Kidney (tissue), 13 donors: ENCODE measurements at regions not wholly inside any gene's neighbourhood (a gene's known extent, or its start where the extent isn't known, plus 50 kb on each side); places are given as distances from the start of the nearest gene placed in this dataset.
"Not testable (repeated sequence)": the region's sequence is repeated elsewhere in the genome, so short reads cannot be mapped to it uniquely, and the experiment has no call there.

ENCODE experiments used
- DNase-seq, 5 donors: peaks; one replicate each; pipeline ENCODE4 v3.0.0-alpha.2; 2013 to 2020
- FAIRE-seq: peaks from 2 replicates; lab custom pipeline; 2012; peaks lifted over from hg19 to GRCh38; lab: Jason Lieb, UNC
- H3K27ac ChIP-seq, 2 donors: one replicate each; pipeline ENCODE4 v1.7.0; 2013; ENCODE audit warnings: low read depth in 2 of 2, low read length in 2 of 2, inconsistent platforms in 1 of 2
- H3K27me3 ChIP-seq: one replicate; pipeline ENCODE4 v1.7.1; 2013; ENCODE audit warnings: low read length, inconsistent platforms; ENCODE audit not compliant: control insufficient read depth, insufficient read depth
- H3K36me3 ChIP-seq, 3 donors: one replicate each; pipeline versions ENCODE4 v1.7.0 to v1.7.1; 2013; ENCODE audit warnings: low read length in 3 of 3, control low read depth in 1 of 3, inconsistent platforms in 1 of 3; ENCODE audit not compliant: insufficient read depth in 3 of 3, control insufficient read depth in 2 of 3
- H3K4me1 ChIP-seq, 3 donors: one replicate each; pipeline versions ENCODE4 v1.7.0 to v1.7.1; 2013; ENCODE audit warnings: low read length in 3 of 3, inconsistent platforms in 1 of 3, low read depth in 1 of 3; ENCODE audit not compliant: control insufficient read depth in 2 of 3, insufficient read depth in 2 of 3
- H3K4me3 ChIP-seq, 3 donors: one replicate each; pipeline versions ENCODE4 v1.7.0 to v1.8.1; 2013; ENCODE audit warnings: low read length in 3 of 3, control low read depth in 1 of 3, inconsistent platforms in 1 of 3
- H3K9ac ChIP-seq, 3 donors: one replicate each; pipeline versions ENCODE4 v1.7.0 to v1.7.1; 2013; ENCODE audit warnings: low read length in 3 of 3, control low read depth in 1 of 3, inconsistent platforms in 1 of 3
- H3K9me3 ChIP-seq, 3 donors: one replicate each; pipeline versions ENCODE4 v1.7.0 to v1.7.1; 2013; ENCODE audit warnings: low read length in 3 of 3, control low read depth in 1 of 3, inconsistent platforms in 1 of 3; ENCODE audit not compliant: control insufficient read depth in 2 of 3, insufficient read depth in 1 of 3
- intact Hi-C: fragments of 100-400 bp; cut with DNase I; formaldehyde crosslinking; loops from one replicate; pipeline ENCODE4 v1.11.1; 2022
- TF ChIP-seq, protein P1 (sequence below): IDR thresholded peaks from 3 replicates; pipeline ENCODE4 v1.5.1; 2012; ENCODE audit warnings: mild to moderate bottlenecking, moderate library complexity, borderline replicate concordance; ENCODE audit not compliant: insufficient read depth; ENCODE audit errors: extremely low read depth
- donor health status: control.
- donor health status: control.
- donor health status: control.
- donor health status: control.
- donor health status: control.
- donor health status: DM: yes; HTN: yes; CAD: no.
- donor health status: Normal renal cell carcinoma (clear cell type).

DNA sequence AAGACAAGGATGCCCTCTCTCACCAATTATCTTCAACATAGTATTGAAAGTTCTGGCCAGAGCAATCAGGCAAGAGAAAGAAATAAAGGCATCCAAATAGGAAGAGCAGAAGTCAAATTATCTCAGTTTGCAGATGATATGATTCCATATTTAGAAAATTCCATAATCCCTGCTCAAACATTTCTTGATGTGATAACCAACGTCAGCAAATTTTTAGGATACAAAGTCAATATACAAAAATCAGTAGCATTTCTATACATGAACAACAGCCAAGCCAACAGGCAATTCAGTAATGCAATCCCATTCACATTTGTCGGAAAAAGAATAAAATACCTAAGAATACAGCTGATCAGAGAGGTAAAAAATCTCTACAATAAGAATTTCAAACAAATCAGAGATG, 969.7 kb upstream of the USP15 start:
- FAIRE-seq, result no peak
- Histone ChIP-seq H3K27ac (no peak overlapping the region), H3K4me1 (no peaks in the 10 kb centered on the region), H3K9ac (no peak overlapping the region), H3K9me3 (peaks cover 0 to 8% (median under 1%) of the 10 kb centered on the region in 3 donors), H3K36me3 (no peaks in the 10 kb centered on the region), H3K27me3 (no peaks in the 10 kb centered on the region), H3K4me3 (no peak overlapping the region)
- DNase-seq, result no peak
- intact Hi-C loops, result no loop called here
- TF ChIP-seq, protein P1, sequence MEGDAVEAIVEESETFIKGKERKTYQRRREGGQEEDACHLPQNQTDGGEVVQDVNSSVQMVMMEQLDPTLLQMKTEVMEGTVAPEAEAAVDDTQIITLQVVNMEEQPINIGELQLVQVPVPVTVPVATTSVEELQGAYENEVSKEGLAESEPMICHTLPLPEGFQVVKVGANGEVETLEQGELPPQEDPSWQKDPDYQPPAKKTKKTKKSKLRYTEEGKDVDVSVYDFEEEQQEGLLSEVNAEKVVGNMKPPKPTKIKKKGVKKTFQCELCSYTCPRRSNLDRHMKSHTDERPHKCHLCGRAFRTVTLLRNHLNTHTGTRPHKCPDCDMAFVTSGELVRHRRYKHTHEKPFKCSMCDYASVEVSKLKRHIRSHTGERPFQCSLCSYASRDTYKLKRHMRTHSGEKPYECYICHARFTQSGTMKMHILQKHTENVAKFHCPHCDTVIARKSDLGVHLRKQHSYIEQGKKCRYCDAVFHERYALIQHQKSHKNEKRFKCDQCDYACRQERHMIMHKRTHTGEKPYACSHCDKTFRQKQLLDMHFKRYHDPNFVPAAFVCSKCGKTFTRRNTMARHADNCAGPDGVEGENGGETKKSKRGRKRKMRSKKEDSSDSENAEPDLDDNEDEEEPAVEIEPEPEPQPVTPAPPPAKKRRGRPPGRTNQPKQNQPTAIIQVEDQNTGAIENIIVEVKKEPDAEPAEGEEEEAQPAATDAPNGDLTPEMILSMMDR, result no peak

DNA sequence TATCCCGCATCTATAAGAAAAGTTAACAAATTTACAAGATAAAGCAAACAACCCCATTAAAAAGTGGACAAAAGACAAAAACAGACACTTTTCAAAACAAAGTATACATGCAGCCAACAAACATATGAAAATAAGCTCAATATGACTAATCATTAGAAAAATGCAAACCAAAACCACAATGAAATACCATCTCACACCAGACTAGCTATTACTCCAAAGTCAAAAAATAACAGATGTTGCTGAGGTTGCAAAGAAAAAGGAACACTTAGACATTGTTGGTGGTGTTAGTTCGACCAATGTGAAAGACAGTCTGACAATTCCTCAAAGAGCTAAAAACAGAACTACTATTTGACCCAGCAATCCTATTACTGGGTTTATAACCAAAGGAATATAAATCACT, 968.6 kb upstream of the USP15 start:
- Histone ChIP-seq H3K4me3 (no peak overlapping the region), H3K9me3 (peaks cover 0 to 6% (median 0%) of the 10 kb centered on the region in 3 donors), H3K4me1 (no peaks in the 10 kb centered on the region), H3K27ac (no peak overlapping the region), H3K27me3 (no peaks in the 10 kb centered on the region), H3K36me3 (no peaks in the 10 kb centered on the region), H3K9ac (no peak overlapping the region)
- no peak for DNase-seq
- TF ChIP-seq, protein P1, result no peak
- FAIRE-seq, result no peak
- intact Hi-C loops, result no loop called here

DNA sequence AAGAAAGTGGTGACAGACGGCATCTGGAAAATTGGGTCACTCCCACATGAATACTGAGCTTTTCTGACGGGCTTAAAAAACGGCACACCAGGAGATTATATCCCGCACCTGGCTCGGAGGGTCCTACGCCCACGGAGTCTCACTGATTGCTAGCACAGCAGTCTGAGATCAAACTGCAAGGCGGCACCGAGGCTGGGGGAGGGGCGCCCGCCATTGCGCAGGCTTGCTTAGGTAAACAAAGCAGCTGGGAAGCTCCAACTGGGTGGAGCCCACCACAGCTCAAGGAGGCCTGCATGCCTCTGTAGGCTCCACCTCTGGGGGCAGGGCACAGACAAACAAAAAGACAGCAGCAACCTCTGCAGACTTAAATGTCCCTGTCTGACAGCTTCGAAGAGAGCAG, 966.2 kb upstream of the USP15 start:
- H3K4me3 ChIP-seq, DNase-seq, FAIRE-seq, H3K27me3 ChIP-seq, intact Hi-C loops, H3K36me3 ChIP-seq, H3K9me3 ChIP-seq, H3K4me1 ChIP-seq, H3K27ac ChIP-seq, H3K9ac ChIP-seq: not testable (repeated sequence)

DNA sequence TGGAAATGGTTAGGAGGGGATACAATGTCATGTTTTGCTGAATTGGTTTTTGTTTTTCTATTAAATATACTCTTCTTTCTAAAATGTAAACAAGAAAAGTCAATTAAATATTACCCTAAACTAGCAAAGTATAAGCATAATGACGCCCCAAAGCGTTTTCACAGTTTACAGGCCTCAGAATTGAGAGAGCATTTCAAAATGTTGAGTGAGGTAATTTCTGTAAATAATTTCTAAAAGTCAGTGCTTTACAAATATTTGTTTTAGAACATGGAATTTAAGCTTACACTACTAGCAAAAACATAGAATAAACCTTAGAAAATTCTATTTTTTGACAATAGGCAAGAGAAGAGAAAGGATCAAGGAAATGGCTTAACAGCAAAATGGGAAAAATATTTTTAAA, 958.4 kb upstream of the USP15 start:
- intact Hi-C loops, result no loop called here
- H3K4me3 ChIP-seq, result no peak overlapping the region

More for the DNA sequence above, 958.4 kb upstream of the USP15 start:
- Histone ChIP-seq H3K9me3 (peaks cover 0 to 2% (median 0%) of the 10 kb centered on the region in 3 donors), H3K4me1 (no peaks in the 10 kb centered on the region), H3K36me3 (no peaks in the 10 kb centered on the region), H3K27me3 (no peaks in the 10 kb centered on the region), H3K9ac (no peak overlapping the region), H3K27ac (no peak overlapping the region)
- FAIRE-seq (no peak), DNase-seq (no peak)
- TF ChIP-seq, protein P1, result no peak
